Karpas-422 (cell line): ENCODE measurements at regions not wholly inside any gene's neighbourhood (a gene's known extent, or its start where the extent isn't known, plus 50 kb on each side); places are given as distances from the start of the nearest gene placed in this dataset.

ENCODE experiments used
- DNase-seq: peaks from one replicate; pipeline ENCODE4 v3.0.0-alpha.2; 2015
- H2AFZ ChIP-seq: fragments of 200-600 bp; sonication (generic); 2 replicates; pipeline ENCODE4 v1.6.1; 2014; ENCODE audit warnings: antibody characterized with exemption, low read length, mixed read lengths
- H3K27ac ChIP-seq: fragments of 200-600 bp; sonication (generic); 2 replicates; pipeline ENCODE4 v1.5.1; 2014; ENCODE audit warnings: mild to moderate bottlenecking, low read length, moderate library complexity
- H3K27me3 ChIP-seq: fragments of 200-600 bp; sonication (generic); 2 replicates; pipeline ENCODE4 v1.6.1; 2014; ENCODE audit warnings: low read length, mixed read lengths
- H3K36me3 ChIP-seq: fragments of 200-600 bp; sonication (generic); 2 replicates; pipeline ENCODE4 v1.6.1; 2014; ENCODE audit warnings: low read length, mixed read lengths; ENCODE audit not compliant: insufficient read depth
- H3K4me1 ChIP-seq: fragments of 200-600 bp; sonication (generic); 2 replicates; pipeline ENCODE4 v1.6.1; 2014; ENCODE audit warnings: mild to moderate bottlenecking, low read length, mixed read lengths
- H3K4me2 ChIP-seq: fragments of 200-600 bp; sonication (generic); 2 replicates; pipeline ENCODE4 v1.6.1; 2014; ENCODE audit warnings: low read length, low read depth, mild to moderate bottlenecking; ENCODE audit not compliant: poor library complexity, severe bottlenecking
- H3K4me3 ChIP-seq: fragments of 200-600 bp; sonication (generic); 2 replicates; pipeline ENCODE4 v1.5.1; 2014; ENCODE audit warnings: mild to moderate bottlenecking, antibody characterized with exemption, low read length, mixed read lengths
- H3K79me2 ChIP-seq: fragments of 200-600 bp; sonication (generic); 2 replicates; pipeline ENCODE4 v1.6.1; 2014; ENCODE audit warnings: mild to moderate bottlenecking, low read length, mixed read lengths
- H3K9ac ChIP-seq: fragments of 200-600 bp; sonication (generic); 2 replicates; pipeline ENCODE4 v1.6.0; 2014; ENCODE audit warnings: low read length
- H3K9me2 ChIP-seq: fragments of 200-600 bp; sonication (generic), shearing (Covaris generic); replicated peaks from 2 replicates; pipeline ENCODE4 v1.6.0; 2014; ENCODE audit warnings: mild to moderate bottlenecking, low read length, moderate library complexity; ENCODE audit not compliant: insufficient read depth
- H3K9me3 ChIP-seq: fragments of 300-700, 200-600 bp; sonication (generic); 2 replicates; pipeline ENCODE4 v1.6.1; 2014; ENCODE audit warnings: low read length, mixed read lengths
- H4K20me1 ChIP-seq: fragments of 200-600 bp; sonication (generic); 2 replicates; pipeline ENCODE4 v1.6.1; 2014; ENCODE audit warnings: mild to moderate bottlenecking, antibody characterized with exemption, low read length, low read depth; ENCODE audit not compliant: insufficient read depth

DNA sequence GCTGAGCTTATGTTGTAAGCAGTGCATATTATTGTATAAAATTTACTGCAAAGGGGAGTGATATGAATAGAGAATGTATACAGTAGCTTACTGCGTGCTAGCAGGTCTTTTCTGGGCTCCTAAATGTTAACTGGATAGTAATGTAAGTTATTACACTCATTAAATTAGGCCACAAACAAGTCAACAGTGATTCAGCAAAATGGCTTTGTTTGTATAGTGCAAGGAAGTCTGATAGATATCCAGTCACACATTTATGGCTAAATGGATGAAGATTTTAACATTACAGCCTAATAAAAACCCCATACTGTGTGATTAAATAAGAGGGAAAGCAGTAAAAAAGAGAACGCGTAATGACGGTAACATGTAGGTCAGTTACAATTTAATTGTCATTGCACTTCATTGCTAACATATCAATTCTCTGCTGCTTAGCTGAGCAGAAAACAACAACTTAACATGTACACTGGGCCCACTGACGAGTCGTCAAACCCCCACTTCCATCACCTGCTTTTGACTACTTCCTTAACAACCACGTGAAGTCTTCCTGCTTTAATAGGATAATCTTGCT, 665.0 kb upstream of the FANCL start:
- H3K4me3 ChIP-seq = no peak overlapping the region
- no peak overlapping the region for H3K9ac ChIP-seq
- H2AFZ ChIP-seq = no peak overlapping the region
- no peaks in the 10 kb centered on the region for H3K36me3 ChIP-seq
- no peaks in the 10 kb centered on the region for H3K9me2 ChIP-seq
- no peak overlapping the region for H3K4me2 ChIP-seq
- H3K27me3 ChIP-seq = no peaks in the 10 kb centered on the region
- no peaks in the 10 kb centered on the region for H3K4me1 ChIP-seq
- no peak overlapping the region for H3K27ac ChIP-seq
- H4K20me1 ChIP-seq = no peaks in the 10 kb centered on the region
- no peaks in the 10 kb centered on the region for H3K79me2 ChIP-seq
- H3K9me3 ChIP-seq = no peaks in the 10 kb centered on the region
- no peak for DNase-seq

DNA sequence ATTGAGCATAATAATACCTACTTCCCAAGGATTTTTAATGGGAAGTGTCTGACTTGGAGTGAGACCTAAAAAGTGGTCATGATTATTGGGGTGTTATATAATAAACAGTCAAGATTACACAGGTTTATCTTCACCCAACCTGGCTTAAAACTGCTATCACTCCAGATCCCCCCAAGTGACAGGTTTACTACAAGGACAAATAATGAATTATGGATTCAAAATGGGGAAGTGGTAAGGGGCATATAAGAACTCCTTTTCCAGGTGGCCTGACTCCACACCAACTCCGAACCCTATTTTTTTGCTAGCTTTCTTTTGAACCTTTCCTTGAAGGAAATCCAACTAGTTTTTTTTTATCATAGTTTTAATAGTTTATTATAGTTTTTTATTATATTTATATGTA, 663.0 kb upstream of the FANCL start:
- no peaks in the 10 kb centered on the region for H3K79me2 ChIP-seq
- H3K36me3 ChIP-seq = no peaks in the 10 kb centered on the region
- no peaks in the 10 kb centered on the region for H3K9me3 ChIP-seq
- H3K27ac ChIP-seq = no peak overlapping the region
- H3K4me2 ChIP-seq = no peak overlapping the region
- no peaks in the 10 kb centered on the region for H4K20me1 ChIP-seq
- DNase-seq = no peak
- H3K9ac ChIP-seq = no peak overlapping the region
- H3K4me1 ChIP-seq = no peaks in the 10 kb centered on the region
- no peaks in the 10 kb centered on the region for H3K9me2 ChIP-seq
- no peak overlapping the region for H3K4me3 ChIP-seq
- H3K27me3 ChIP-seq = no peaks in the 10 kb centered on the region
- H2AFZ ChIP-seq = no peak overlapping the region

DNA sequence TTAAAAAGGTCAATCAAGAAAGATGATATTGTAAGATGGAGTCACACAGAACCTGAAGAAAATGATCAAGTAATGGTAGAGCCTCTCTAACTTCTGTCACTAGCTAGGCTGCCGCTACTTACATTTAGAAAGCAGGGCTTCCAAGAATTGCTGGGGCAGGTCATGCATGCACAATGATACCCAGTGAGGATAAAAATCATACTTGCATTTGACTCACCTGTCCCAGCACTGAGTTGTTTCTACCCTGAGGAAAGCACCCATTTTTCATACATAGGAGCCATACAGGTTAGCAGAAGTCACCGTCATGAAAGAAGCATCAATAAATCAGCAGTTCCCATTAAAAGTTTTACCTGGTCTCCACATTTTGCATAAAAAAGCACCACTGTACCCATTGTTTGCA, 662.3 kb upstream of the FANCL start:
- H3K4me2 ChIP-seq = no peak overlapping the region
- no peak overlapping the region for H3K27ac ChIP-seq
- no peaks in the 10 kb centered on the region for H3K9me3 ChIP-seq
- no peaks in the 10 kb centered on the region for H3K9me2 ChIP-seq
- H4K20me1 ChIP-seq = no peaks in the 10 kb centered on the region
- no peaks in the 10 kb centered on the region for H3K4me1 ChIP-seq
- no peak overlapping the region for H3K4me3 ChIP-seq
- H3K36me3 ChIP-seq = no peaks in the 10 kb centered on the region
- H2AFZ ChIP-seq = no peak overlapping the region
- H3K79me2 ChIP-seq = no peaks in the 10 kb centered on the region
- no peak overlapping the region for H3K9ac ChIP-seq
- DNase-seq = no peak
- no peaks in the 10 kb centered on the region for H3K27me3 ChIP-seq

DNA sequence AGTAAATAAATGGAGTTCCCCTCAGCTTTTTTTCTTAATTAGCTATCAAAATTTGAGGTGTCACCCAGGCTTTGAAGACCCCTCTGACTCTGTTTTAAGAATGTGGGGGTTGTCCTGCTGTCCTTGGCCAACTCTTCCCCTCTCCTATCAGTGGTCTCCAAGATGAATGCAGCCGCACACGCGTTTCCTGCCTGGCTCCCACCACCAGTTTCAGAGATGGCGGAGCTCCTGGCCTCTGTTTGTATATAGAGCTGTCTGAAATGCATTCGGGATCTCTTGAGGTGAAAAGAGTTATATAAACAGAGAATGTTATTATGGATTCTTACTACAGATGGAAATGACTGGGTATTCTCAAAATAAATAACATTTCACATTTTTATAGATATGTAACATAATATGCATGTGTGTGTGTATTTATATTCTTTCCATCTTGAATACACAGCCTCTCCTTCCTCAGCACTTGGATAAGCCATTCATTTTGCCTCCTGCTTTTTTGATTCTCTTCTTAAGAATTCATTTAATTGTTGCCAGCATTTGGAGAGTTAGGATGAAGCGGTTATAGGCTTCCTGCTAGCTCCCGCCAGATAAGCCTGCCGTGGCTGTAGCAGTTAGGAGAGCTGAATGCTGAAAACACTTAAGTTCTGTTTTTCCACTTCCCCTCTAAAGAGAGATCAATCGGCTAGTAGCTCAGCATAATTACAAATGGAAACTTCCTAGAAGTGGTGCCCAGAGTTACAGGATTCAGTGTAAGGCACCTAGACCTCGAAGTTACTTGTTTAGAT, 659.3 kb upstream of the FANCL start:
- H3K79me2 ChIP-seq = no peaks in the 10 kb centered on the region
- no peak overlapping the region for H3K4me3 ChIP-seq
- no peak for DNase-seq
- no peaks in the 10 kb centered on the region for H4K20me1 ChIP-seq
- no peak overlapping the region for H3K27ac ChIP-seq
- no peaks in the 10 kb centered on the region for H3K9me3 ChIP-seq
- H3K36me3 ChIP-seq = no peaks in the 10 kb centered on the region
- H3K9me2 ChIP-seq = no peaks in the 10 kb centered on the region
- no peaks in the 10 kb centered on the region for H3K4me1 ChIP-seq
- H3K27me3 ChIP-seq = no peaks in the 10 kb centered on the region
- no peak overlapping the region for H3K4me2 ChIP-seq
- H3K9ac ChIP-seq = no peak overlapping the region
- no peak overlapping the region for H2AFZ ChIP-seq

DNA sequence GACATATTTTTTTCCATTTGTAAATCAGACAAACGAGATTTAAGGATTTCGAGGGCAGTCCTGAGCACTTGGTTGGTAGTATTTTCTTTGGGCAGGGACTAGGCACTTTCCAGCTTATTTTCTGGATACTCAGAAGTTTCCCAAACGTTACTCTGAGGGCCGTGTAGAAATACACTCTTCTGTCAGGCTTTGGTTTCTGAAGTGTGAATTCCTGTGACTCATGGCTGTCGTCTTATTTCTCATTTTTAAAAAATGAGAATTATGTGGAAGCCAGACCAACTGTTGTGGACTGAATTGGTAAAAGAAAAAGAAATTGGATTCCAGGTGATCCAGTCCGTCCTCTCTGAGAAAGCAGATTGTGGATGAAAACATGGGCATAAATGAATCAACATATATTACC, 658.6 kb upstream of the FANCL start:
- Histone ChIP-seq H3K79me2 (no peaks in the 10 kb centered on the region), H3K9me2 (no peaks in the 10 kb centered on the region)

DNA sequence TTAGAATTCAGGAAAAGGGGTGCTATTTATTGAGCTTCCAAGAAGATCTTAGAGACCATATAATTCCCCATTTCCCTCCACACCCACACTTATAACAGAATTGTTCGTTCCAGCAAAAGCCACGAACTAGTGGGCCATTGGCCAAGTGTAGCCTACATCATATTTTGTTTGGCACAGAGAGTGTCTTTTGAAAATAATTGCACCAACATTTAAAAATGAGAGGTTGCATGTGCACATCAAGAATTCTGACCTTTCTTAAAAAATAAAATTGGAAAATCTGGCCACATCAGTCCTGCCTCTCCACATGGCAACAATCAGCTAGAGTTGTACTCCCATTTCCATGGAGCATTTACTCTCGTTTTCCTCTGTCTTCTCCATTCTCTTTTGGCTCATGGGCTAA, 655.5 kb upstream of the FANCL start:
- Histone ChIP-seq H4K20me1 (no peaks in the 10 kb centered on the region), H3K4me2 (no peak overlapping the region), H3K9ac (no peak overlapping the region), H3K9me2 (no peaks in the 10 kb centered on the region), H3K9me3 (no peaks in the 10 kb centered on the region), H3K27ac (no peak overlapping the region), H2AFZ (no peak overlapping the region), H3K79me2 (no peaks in the 10 kb centered on the region), H3K4me1 (no peaks in the 10 kb centered on the region), H3K36me3 (no peaks in the 10 kb centered on the region), H3K4me3 (no peak overlapping the region), H3K27me3 (no peaks in the 10 kb centered on the region)
- DNase-seq = no peak

More for the DNA sequence above, 658.6 kb upstream of the FANCL start:
- no peak for DNase-seq
- Histone ChIP-seq H3K4me3 (no peak overlapping the region), H3K9ac (no peak overlapping the region), H3K36me3 (no peaks in the 10 kb centered on the region), H3K27ac (no peak overlapping the region), H3K27me3 (no peaks in the 10 kb centered on the region), H4K20me1 (no peaks in the 10 kb centered on the region), H3K4me2 (no peak overlapping the region), H3K9me3 (no peaks in the 10 kb centered on the region), H3K4me1 (no peaks in the 10 kb centered on the region), H2AFZ (no peak overlapping the region)

DNA sequence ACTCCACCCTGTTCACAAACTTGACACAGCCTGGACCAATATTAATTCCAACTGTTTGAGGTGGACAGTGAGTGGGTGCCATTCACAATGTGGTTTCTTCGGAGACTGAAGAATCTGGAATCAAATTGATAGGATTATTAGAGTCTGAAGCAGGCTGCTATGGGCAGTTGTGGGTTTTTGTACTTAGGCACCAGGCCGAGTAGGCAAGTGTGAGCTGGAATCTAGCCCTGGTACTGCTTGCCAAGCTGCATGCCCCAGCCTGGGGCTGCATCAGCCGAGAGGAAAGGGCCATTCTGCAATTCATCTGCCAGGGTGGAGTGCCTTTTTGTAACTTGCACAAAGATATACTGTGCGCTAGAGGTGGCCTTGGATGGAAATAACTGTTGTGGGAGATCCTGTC, 654.7 kb upstream of the FANCL start:
- H3K4me3 ChIP-seq = no peak overlapping the region
- no peaks in the 10 kb centered on the region for H3K36me3 ChIP-seq
- DNase-seq = no peak
- H2AFZ ChIP-seq = no peak overlapping the region
- no peaks in the 10 kb centered on the region for H3K9me3 ChIP-seq
- no peak overlapping the region for H3K27ac ChIP-seq
- H4K20me1 ChIP-seq = no peaks in the 10 kb centered on the region
- H3K4me1 ChIP-seq = no peaks in the 10 kb centered on the region
- no peaks in the 10 kb centered on the region for H3K9me2 ChIP-seq
- H3K4me2 ChIP-seq = no peak overlapping the region
- no peak overlapping the region for H3K9ac ChIP-seq
- no peaks in the 10 kb centered on the region for H3K79me2 ChIP-seq
- H3K27me3 ChIP-seq = no peaks in the 10 kb centered on the region

DNA sequence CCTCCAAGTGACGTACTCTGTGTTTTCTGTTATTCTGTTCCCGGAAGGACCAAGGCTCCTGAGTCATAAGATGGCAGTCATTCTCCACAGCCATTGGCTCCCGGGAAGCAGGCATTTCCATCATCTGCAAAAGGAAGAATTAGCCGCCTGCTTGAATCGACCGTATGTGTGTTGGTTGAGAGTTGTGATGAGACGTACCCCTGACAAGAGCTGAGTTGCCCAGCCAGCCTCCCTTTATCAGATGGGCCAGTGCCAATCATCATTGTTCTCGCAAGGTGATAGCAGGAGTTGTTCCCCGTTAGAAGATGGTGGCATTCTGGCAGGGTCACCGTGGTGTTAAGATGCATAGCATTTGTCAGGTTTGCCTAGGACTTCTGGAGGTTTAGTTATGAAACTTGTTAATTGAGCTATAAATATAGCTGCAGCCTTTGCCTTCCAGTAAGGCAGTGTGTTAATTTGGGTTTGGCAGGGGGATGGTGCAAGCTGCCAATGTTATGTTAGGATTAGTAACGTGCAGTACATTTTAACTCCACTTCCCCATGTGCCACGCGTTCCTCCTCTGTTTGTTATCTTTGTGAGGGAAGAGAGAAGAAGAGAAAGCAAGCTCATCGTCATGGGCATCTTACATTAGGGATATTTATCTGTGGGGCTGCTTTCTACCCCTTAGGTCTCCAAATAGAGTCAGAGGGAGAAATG, 652.7 kb upstream of the FANCL start:
- Histone ChIP-seq H3K4me2 (no peak overlapping the region), H4K20me1 (no peaks in the 10 kb centered on the region), H3K27me3 (0 out of 2 replicates have a peak, but pooled peaks cover under 1% of the 10 kb centered on the region), H3K9ac (no peak overlapping the region), H3K9me2 (no peaks in the 10 kb centered on the region), H3K27ac (no peak overlapping the region), H2AFZ (no peak overlapping the region), H3K9me3 (no peaks in the 10 kb centered on the region), H3K79me2 (no peaks in the 10 kb centered on the region), H3K4me1 (no peaks in the 10 kb centered on the region), H3K4me3 (no peak overlapping the region), H3K36me3 (no peaks in the 10 kb centered on the region)
- DNase-seq = no peak
